A673 (cell line): ENCODE measurements at regions not wholly inside any gene's neighbourhood (a gene's known extent, or its start where the extent isn't known, plus 50 kb on each side); places are given as distances from the start of the nearest gene placed in this dataset.

Experiments used
- BruUV-seq: library from RNA; stranded (reverse); fragments of 400-500 nt; replicated peaks from 2 replicates; lab custom pipeline; 2021; lab: Mats Ljungman, UMichigan
- CTCF ChIA-PET: fragments of 300-600 bp; sonication (Branson Sonifier 250); formaldehyde crosslinking; loops from one replicate; lab custom pipeline; 2022; ENCODE audit warnings: antibody characterized with exemption; lab: Charles Lee
- POLR2A ChIA-PET: fragments of 300-600 bp; sonication (Branson Sonifier 250); formaldehyde crosslinking; loops from one replicate; lab custom pipeline; 2022; ENCODE audit warnings: antibody characterized with exemption; ENCODE audit not compliant: low non-redundant PET; lab: Charles Lee
- DNase-seq: peaks from one replicate; pipeline ENCODE4 v3.0.0-alpha.2; 2015; ENCODE audit warnings: low spot score
- H3K27ac ChIP-seq: fragments of 200-600 bp; sonication (generic); 2 replicates; pipeline ENCODE4 v1.5.1; 2016; ENCODE audit warnings: mixed run types, low read depth, mild to moderate bottlenecking, mixed read lengths, antibody characterized with exemption, low read length; ENCODE audit not compliant: poor library complexity, severe bottlenecking
- H3K27me3 ChIP-seq: fragments of 200-600 bp; sonication (generic); replicated peaks from 2 replicates; pipeline ENCODE4 v1.6.1; 2017; ENCODE audit warnings: mixed run types, low read depth, mild to moderate bottlenecking, mixed read lengths, antibody characterized with exemption, low read length; ENCODE audit not compliant: insufficient read depth, poor library complexity
- H3K36me3 ChIP-seq: fragments of 200-600 bp; sonication (generic); 2 replicates; pipeline ENCODE4 v1.6.1; 2016; ENCODE audit warnings: mixed run types, mild to moderate bottlenecking, mixed read lengths, antibody characterized with exemption, low read length; ENCODE audit not compliant: insufficient read depth, poor library complexity, severe bottlenecking
- H3K4me1 ChIP-seq: fragments of 200-600 bp; sonication (generic); 2 replicates; pipeline ENCODE4 v1.6.1; 2017; ENCODE audit warnings: mixed run types, mild to moderate bottlenecking, mixed read lengths, antibody characterized with exemption, low read length; ENCODE audit not compliant: insufficient read depth, poor library complexity, severe bottlenecking
- H3K4me3 ChIP-seq: fragments of 200-600 bp; sonication (generic); 2 replicates; pipeline ENCODE4 v1.5.1; 2016; ENCODE audit warnings: low read depth, mixed run types, mild to moderate bottlenecking, mixed read lengths, low read length; ENCODE audit not compliant: poor library complexity, severe bottlenecking
- H3K9me3 ChIP-seq: fragments of 200-600 bp; sonication (generic); 2 replicates; pipeline ENCODE4 v1.6.1; 2016; ENCODE audit warnings: mixed run types, low read depth, mild to moderate bottlenecking, mixed read lengths, antibody characterized with exemption, low read length; ENCODE audit not compliant: poor library complexity, severe bottlenecking
- CTCF ChIP-seq: fragments of 300-800, 200-600 bp; sonication (generic); conservative IDR thresholded peaks from 2 replicates; pipeline ENCODE4 v1.5.1; 2017; ENCODE audit warnings: low read depth, mild to moderate bottlenecking, antibody characterized with exemption, low read length, moderate library complexity, mixed read lengths
- EZH2 ChIP-seq: fragments of 200-600 bp; sonication (generic); IDR thresholded peaks from 2 replicates; pipeline ENCODE4 v1.6.1; 2017; ENCODE audit warnings: borderline replicate concordance, low read depth, mild to moderate bottlenecking, mixed read lengths, antibody characterized with exemption, low read length; ENCODE audit not compliant: poor library complexity, severe bottlenecking
- intact Hi-C: fragments of 100-400 bp; cut with micrococcal nuclease; formaldehyde crosslinking; loops from one replicate; pipeline ENCODE4 v1.10.0; 2022; ENCODE audit not compliant: unreplicated experiment

- H3K9me3 ChIP-seq, result no peaks in the 10 kb centered on the region
- no peak overlapping the region for H3K27ac ChIP-seq
- H3K4me3 ChIP-seq, result no peak overlapping the region
- TF ChIP-seq CTCF (no peak), EZH2 (no peak)
- ChIA-PET POLR2A (no interaction called here), CTCF (no interaction called here)
- no peaks in the 10 kb centered on the region for H3K27me3 ChIP-seq
- intact Hi-C loops, result no loop called here
- DNase-seq, result no peak
- no peaks in the 10 kb centered on the region for H3K4me1 ChIP-seq
- H3K36me3 ChIP-seq, result no peaks in the 10 kb centered on the region
- no TSS peak for BruUV-seq
These were observed 1094.9 kb downstream of the MAT2B start for GRCh38 chr5:164600274-164600673.

GRCh38 chr5:164600929-164601535 is 1095.6 kb downstream of the MAT2B start:
- TF ChIP-seq EZH2, result no peak
- no peak for TF ChIP-seq CTCF
- Histone ChIP-seq H3K9me3 (no peaks in the 10 kb centered on the region), H3K4me1 (no peaks in the 10 kb centered on the region), H3K4me3 (no peak overlapping the region), H3K27me3 (no peaks in the 10 kb centered on the region), H3K36me3 (no peaks in the 10 kb centered on the region), H3K27ac (no peak overlapping the region)
- no TSS peak for BruUV-seq
- intact Hi-C loops, result no loop called here
- POLR2A ChIA-PET, result no interaction called here
- DNase-seq, result no peak
- CTCF ChIA-PET, result no interaction called here

GRCh38 chr5:164608507-164608906 is 1103.1 kb downstream of the MAT2B start:
- Histone ChIP-seq H3K27me3 (peaks cover 4% of the 10 kb centered on the region), H3K36me3 (no peaks in the 10 kb centered on the region), H3K27ac (no peak overlapping the region), H3K4me1 (no peaks in the 10 kb centered on the region), H3K4me3 (no peak overlapping the region), H3K9me3 (no peaks in the 10 kb centered on the region)
- BruUV-seq, result no TSS peak
- no peak for TF ChIP-seq EZH2
- no peak for TF ChIP-seq CTCF
- intact Hi-C loops, result no loop called here
- ChIA-PET POLR2A (no interaction called here), CTCF (no interaction called here)
- DNase-seq, result no peak
